ENCODE measurements at regions not wholly inside any gene's neighbourhood (a gene's known extent, or its start where the extent isn't known, plus 50 kb on each side); places are given as distances from the start of the nearest gene placed in this dataset.
A peak's percentile ranks its signal among the peaks of the same experiment; 100 is the strongest.

DNA sequence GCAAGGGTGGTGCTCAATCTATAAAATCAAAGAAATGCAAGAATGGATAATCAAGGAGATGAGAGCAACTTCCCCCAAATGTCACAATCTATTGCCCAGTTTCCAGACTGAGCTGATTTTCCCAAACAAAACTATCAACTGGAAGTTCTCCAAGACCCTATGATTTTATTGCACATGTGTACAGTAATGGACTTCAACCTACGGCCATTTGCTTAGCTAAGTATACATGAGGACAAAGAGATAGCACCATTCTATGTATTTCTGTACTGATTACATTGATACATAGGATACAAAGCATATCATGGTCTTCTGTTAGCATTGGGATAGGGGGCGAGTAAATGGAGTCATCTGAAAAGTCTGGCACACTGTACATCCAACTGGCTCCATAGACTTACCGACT, 407.8 kb downstream of the GABRG1 start:
- no peaks in the 10 kb centered on the region for H3K4me1 ChIP-seq (ENCODE audit: control insufficient read depth, insufficient read depth, low read length)
- no peak overlapping the region for H3K27ac ChIP-seq (ENCODE audit: low read length)
- WGBS (ENCODE audit: insufficient coverage), result no CpG with 5 or more reads among the region's 3 CpGs
- no peaks in the 10 kb centered on the region for H3K27me3 ChIP-seq (ENCODE audit: control insufficient read depth, insufficient read depth, low read length)
- DNase-seq, result no peak
- H3K4me3 ChIP-seq (ENCODE audit: low read length), result no peak overlapping the region
- no peaks in the 10 kb centered on the region for H3K36me3 ChIP-seq (ENCODE audit: control insufficient read depth, insufficient read depth, low read length)
- H3K9me3 ChIP-seq (replicated peaks; ENCODE audit: control insufficient read depth, low read depth, low read length), result no peaks in the 10 kb centered on the region

DNA sequence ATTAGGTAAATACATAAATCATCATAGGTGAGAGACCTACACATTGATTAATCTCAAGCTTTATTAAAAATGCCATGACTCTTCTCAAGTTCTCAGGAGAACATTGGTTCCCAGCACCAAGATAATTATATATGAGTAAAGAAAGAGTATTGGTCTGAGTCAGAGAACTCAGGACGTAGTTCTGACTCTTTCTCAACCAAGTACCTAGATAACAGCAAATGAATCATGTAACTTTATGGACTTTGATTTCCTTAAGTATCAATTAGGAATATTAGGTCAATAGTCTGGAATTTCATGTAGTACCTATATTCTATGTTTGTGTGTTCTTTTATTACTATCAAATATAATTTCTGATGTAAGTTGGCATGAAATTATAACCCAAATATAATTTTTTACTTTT, 409.9 kb downstream of the GABRG1 start:
- H3K4me1 ChIP-seq (ENCODE audit: control insufficient read depth, insufficient read depth, low read length), result no peaks in the 10 kb centered on the region
- H3K27ac ChIP-seq (ENCODE audit: low read length), result no peak overlapping the region
- no peaks in the 10 kb centered on the region for H3K27me3 ChIP-seq (ENCODE audit: control insufficient read depth, insufficient read depth, low read length)
- no peaks in the 10 kb centered on the region for H3K36me3 ChIP-seq (ENCODE audit: control insufficient read depth, insufficient read depth, low read length)
- no peak overlapping the region for H3K4me3 ChIP-seq (ENCODE audit: low read length)
- WGBS (ENCODE audit: insufficient coverage), result no CpG with 5 or more reads among the region's 1 CpG
- no peak for DNase-seq
- no peaks in the 10 kb centered on the region for H3K9me3 ChIP-seq (replicated peaks; ENCODE audit: control insufficient read depth, low read depth, low read length)

DNA sequence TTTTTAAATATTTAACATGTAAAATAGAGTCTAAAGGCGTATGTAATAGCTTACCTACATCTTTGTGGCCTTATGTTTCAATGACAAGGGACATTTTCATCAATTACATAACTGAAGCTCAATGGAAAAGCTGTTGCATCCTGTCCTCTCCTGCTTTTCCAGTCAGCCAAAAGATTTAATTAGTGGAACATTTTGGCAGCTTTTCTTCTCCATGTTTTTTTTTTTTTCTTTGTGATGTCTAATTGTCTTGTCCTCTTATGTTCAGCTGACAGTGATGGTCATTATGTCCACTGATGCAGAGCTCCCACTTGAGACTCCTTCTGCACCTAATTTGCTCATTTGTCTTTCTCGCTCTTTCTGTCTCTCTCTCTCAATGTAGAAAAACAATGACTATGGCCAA, 422.2 kb downstream of the GABRG1 start:
- DNase-seq, result no peak
- H3K27me3 ChIP-seq (ENCODE audit: control insufficient read depth, insufficient read depth, low read length), result no peaks in the 10 kb centered on the region
- no peaks in the 10 kb centered on the region for H3K4me1 ChIP-seq (ENCODE audit: control insufficient read depth, insufficient read depth, low read length)
- H3K36me3 ChIP-seq (ENCODE audit: control insufficient read depth, insufficient read depth, low read length), result no peaks in the 10 kb centered on the region
- H3K9me3 ChIP-seq (replicated peaks; ENCODE audit: control insufficient read depth, low read depth, low read length), result no peaks in the 10 kb centered on the region
- no peak overlapping the region for H3K27ac ChIP-seq (ENCODE audit: low read length)
- no CpG with 5 or more reads among the region's 2 CpGs for WGBS (ENCODE audit: insufficient coverage)
- H3K4me3 ChIP-seq (ENCODE audit: low read length), result no peak overlapping the region

DNA sequence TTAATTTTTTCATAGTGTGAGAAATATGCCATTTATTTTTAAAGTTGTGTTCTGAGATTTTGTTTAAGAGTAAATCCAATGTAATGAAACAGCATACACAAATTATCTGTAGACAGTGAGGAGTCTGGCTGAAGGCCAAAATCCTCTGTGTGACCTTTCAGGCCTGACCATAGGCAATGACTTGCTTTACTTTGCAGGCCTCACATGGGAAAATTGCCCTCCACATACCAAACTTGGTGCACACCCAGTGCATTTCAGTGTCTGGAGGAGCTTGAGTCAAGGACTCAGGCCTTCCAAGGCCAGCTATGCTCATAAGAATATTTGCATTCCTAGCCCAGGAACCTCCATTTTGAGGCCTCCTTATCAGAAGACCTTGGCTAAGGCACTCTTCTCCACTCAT, 430.1 kb downstream of the GABRG1 start:
- H3K36me3 ChIP-seq (ENCODE audit: control insufficient read depth, insufficient read depth, low read length), result no peaks in the 10 kb centered on the region
- peaks cover 4% of the 10 kb centered on the region for H3K4me1 ChIP-seq (ENCODE audit: control insufficient read depth, insufficient read depth, low read length)
- DNase-seq, result peak; percentile 23
- H3K27me3 ChIP-seq (ENCODE audit: control insufficient read depth, insufficient read depth, low read length), result no peaks in the 10 kb centered on the region
- no peak overlapping the region for H3K4me3 ChIP-seq (ENCODE audit: low read length)
- no peaks in the 10 kb centered on the region for H3K9me3 ChIP-seq (replicated peaks; ENCODE audit: control insufficient read depth, low read depth, low read length)
- H3K27ac ChIP-seq (ENCODE audit: low read length), result no peak overlapping the region

DNA sequence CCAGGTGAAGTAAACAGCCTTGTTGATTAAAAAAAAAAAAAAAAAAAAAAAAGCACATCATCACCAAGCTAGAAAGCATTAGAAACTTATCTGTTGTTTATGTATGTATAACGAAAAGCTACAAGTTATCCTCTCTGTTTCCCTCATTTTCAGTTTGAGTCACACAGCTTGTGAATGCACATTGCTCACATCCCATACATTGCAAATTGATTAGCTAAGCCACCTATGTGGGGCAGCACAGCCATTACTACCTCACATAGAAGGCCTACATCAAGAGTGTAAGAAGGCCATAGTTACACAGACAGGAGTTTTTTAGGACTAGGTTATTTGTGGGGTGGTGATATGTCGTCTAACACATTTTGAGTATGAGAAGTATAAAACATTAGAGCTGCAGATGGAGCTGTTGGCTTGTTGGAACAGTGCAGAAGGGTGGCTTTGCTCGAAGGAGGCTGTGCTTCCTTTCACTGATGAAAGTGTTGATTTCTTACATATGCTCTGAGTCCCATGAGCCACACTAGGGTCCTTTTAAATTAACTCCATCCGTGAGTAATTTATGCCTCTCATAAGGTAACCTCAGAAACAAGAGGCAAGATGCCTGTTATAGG, 431.6 kb downstream of the GABRG1 start:
- Histone ChIP-seq H3K27ac (ENCODE audit: low read length) (no peak overlapping the region), H3K4me3 (ENCODE audit: low read length) (no peak overlapping the region), H3K9me3 (replicated peaks; ENCODE audit: control insufficient read depth, low read depth, low read length) (no peaks in the 10 kb centered on the region), H3K36me3 (ENCODE audit: control insufficient read depth, insufficient read depth, low read length) (no peaks in the 10 kb centered on the region), H3K4me1 (ENCODE audit: control insufficient read depth, insufficient read depth, low read length) (peaks cover 4% of the 10 kb centered on the region), H3K27me3 (ENCODE audit: control insufficient read depth, insufficient read depth, low read length) (no peaks in the 10 kb centered on the region)
- WGBS (ENCODE audit: insufficient coverage), result 0% methylated on average over 2 of the region's 4 CpGs
- DNase-seq, result peak; percentile 1

DNA sequence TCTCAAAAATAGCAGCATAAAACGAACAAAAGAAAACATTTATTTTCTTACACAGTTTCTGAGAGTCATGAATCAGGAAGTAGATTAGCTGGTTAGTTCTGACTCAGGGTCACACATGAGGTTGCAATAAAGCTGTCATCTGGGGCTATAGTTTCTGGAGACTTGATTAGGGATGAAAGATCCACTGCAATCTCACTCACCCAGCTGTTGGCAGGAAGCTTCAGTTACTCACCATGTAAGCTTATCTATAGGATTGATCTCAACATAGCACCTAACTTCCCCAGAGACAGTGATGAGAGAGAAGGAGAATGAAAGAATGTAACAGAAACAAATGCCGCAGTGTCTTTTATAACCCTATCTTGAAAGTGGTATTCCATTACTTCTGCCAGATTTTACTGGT, 435.5 kb downstream of the GABRG1 start:
- H3K4me3 ChIP-seq (ENCODE audit: low read length), result no peak overlapping the region
- no peak overlapping the region for H3K27ac ChIP-seq (ENCODE audit: low read length)
- H3K36me3 ChIP-seq (ENCODE audit: control insufficient read depth, insufficient read depth, low read length), result no peaks in the 10 kb centered on the region
- no peaks in the 10 kb centered on the region for H3K27me3 ChIP-seq (ENCODE audit: control insufficient read depth, insufficient read depth, low read length)
- H3K4me1 ChIP-seq (ENCODE audit: control insufficient read depth, insufficient read depth, low read length), result no peaks in the 10 kb centered on the region
- no CpG with 5 or more reads among the region's 2 CpGs for WGBS (ENCODE audit: insufficient coverage)
- H3K9me3 ChIP-seq (replicated peaks; ENCODE audit: control insufficient read depth, low read depth, low read length), result no peaks in the 10 kb centered on the region
- no peak for DNase-seq

DNA sequence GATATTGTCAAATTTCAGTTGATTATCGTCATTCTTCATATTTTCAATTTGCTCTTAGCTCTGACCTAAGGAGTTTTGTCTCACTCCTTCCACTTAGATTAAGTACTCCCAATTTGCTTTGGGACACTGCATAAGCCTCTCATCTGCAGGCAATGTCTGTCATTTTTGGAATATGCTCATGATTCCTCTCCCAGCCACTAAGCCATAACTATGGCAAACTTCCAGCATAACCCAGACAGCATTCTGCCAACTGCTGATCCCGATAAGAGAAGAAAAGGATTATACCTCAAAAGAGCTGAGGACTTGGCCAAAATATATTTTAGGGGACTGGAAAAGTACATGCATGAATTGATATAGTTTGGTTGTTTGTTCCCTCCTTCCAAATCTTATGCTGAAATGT, 444.4 kb downstream of the GABRG1 start:
- no peaks in the 10 kb centered on the region for H3K27me3 ChIP-seq (ENCODE audit: control insufficient read depth, insufficient read depth, low read length)
- 100% methylated on average over 1 of the region's 2 CpGs for WGBS (ENCODE audit: insufficient coverage)

DNA sequence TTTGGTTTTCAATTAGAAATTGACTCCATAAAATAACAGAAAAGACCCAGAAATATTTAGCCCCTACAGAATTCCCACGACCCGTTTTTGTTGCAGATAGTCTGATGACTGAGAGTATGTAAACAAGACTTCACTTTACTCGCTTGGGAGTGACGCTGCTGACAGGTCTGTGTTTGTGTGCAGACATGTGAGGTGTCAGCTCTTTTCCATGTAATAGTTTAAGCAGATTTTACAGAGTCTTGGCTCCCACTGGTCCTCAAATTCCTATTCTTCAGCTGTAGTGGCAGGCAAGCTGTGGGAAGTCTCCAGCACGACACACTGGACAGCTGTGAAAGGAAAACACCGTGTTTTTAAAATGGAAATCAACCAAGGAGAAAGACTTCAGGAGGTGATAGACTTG, 455.7 kb downstream of the GABRG1 start:
- no peaks in the 10 kb centered on the region for H3K27me3 ChIP-seq (ENCODE audit: control insufficient read depth, insufficient read depth, low read length)
- no peak overlapping the region for H3K27ac ChIP-seq (ENCODE audit: low read length)
- H3K4me1 ChIP-seq (ENCODE audit: control insufficient read depth, insufficient read depth, low read length), result peaks cover 5% of the 10 kb centered on the region
- no peaks in the 10 kb centered on the region for H3K36me3 ChIP-seq (ENCODE audit: control insufficient read depth, insufficient read depth, low read length)
- DNase-seq, result peak; percentile 26
- H3K4me3 ChIP-seq (ENCODE audit: low read length), result no peak overlapping the region
- WGBS (ENCODE audit: insufficient coverage), result no CpG with 5 or more reads among the region's 6 CpGs
- no peaks in the 10 kb centered on the region for H3K9me3 ChIP-seq (replicated peaks; ENCODE audit: control insufficient read depth, low read depth, low read length)

More for the DNA sequence above, 444.4 kb downstream of the GABRG1 start:
- Histone ChIP-seq H3K27ac (ENCODE audit: low read length) (no peak overlapping the region), H3K9me3 (replicated peaks; ENCODE audit: control insufficient read depth, low read depth, low read length) (no peaks in the 10 kb centered on the region), H3K4me3 (ENCODE audit: low read length) (no peak overlapping the region), H3K4me1 (ENCODE audit: control insufficient read depth, insufficient read depth, low read length) (no peaks in the 10 kb centered on the region), H3K36me3 (ENCODE audit: control insufficient read depth, insufficient read depth, low read length) (no peaks in the 10 kb centered on the region)
- peak; percentile 2 for DNase-seq

DNA sequence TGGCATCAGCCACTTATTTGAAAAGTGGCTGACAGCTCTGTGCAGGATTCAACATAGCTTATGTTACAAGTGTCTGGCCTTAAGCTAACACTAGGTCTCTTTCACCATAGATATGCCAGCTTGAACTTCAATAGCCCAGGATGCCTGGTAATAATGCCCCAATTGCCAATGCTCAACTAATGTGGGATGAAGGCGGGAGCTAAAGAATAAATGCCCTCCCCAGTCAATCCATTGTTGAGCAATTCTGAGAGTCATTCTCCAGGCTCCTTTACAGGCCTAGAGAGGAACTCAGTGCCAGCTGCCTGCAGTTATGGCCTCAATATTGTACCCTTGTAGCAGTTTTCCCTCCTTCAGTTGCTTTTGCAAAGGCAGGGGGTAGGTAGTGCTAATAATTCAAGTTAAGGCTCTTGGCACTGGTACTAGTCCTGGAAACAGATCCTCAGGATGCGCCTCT, 460.2 kb downstream of the GABRG1 start:
- Histone ChIP-seq H3K4me1 (ENCODE audit: control insufficient read depth, insufficient read depth, low read length) (peaks cover 5% of the 10 kb centered on the region), H3K36me3 (ENCODE audit: control insufficient read depth, insufficient read depth, low read length) (no peaks in the 10 kb centered on the region), H3K4me3 (ENCODE audit: low read length) (no peak overlapping the region), H3K9me3 (replicated peaks; ENCODE audit: control insufficient read depth, low read depth, low read length) (no peaks in the 10 kb centered on the region), H3K27me3 (ENCODE audit: control insufficient read depth, insufficient read depth, low read length) (no peaks in the 10 kb centered on the region), H3K27ac (ENCODE audit: low read length) (no peak overlapping the region)
- 83% methylated on average over 1 of the region's 2 CpGs for WGBS (ENCODE audit: insufficient coverage)
- peak; percentile 31 for DNase-seq

DNA sequence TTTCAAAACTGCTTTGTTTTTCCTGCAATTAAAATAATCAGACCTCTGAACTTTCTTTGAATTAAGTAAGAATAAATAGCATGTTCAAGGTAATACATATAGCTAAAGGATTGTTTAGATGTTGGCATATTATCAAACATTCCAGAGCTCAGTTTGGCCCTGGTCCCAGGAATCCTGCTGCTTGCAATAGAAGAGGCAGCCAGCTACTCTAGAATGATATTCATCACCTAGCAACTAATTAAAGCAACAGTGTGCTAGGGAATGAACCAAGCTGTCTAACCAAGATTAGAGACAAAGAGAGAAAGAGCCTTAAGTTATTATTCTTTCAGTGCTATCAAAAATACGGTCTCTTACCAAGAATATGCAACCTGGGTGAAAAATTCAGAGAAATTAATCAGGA, 460.9 kb downstream of the GABRG1 start:
- WGBS (ENCODE audit: insufficient coverage), result no CpG with 5 or more reads among the region's 1 CpG
- no peaks in the 10 kb centered on the region for H3K36me3 ChIP-seq (ENCODE audit: control insufficient read depth, insufficient read depth, low read length)
- H3K4me1 ChIP-seq (ENCODE audit: control insufficient read depth, insufficient read depth, low read length), result peaks cover 5% of the 10 kb centered on the region
- H3K9me3 ChIP-seq (replicated peaks; ENCODE audit: control insufficient read depth, low read depth, low read length), result no peaks in the 10 kb centered on the region
- peak overlapping the region; percentile 42 for H3K27ac ChIP-seq (ENCODE audit: low read length)
- no peak overlapping the region for H3K4me3 ChIP-seq (ENCODE audit: low read length)
- H3K27me3 ChIP-seq (ENCODE audit: control insufficient read depth, insufficient read depth, low read length), result no peaks in the 10 kb centered on the region
- peak; percentile 90 for DNase-seq

DNA sequence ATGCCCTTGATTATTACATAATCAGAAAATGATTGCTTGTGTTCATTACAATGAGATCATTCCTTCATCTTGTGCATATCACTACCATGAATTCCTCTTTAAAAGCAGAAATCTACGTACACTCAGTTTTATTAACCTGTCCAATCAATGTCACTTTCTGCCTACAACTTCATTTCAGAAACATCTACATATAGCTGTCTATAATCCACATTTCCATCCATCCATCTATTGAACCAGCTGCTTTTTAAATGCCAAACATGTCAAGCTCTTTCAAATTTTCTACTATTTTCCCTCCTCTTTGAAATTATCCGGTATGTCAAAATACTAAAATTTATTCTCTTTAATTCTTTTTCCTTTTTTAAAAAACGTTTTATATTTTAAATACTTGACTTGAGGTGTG, 462.0 kb downstream of the GABRG1 start:
- peaks cover 5% of the 10 kb centered on the region for H3K4me1 ChIP-seq (ENCODE audit: control insufficient read depth, insufficient read depth, low read length)
- DNase-seq, result no peak
- WGBS (ENCODE audit: insufficient coverage), result 100% methylated on average over 1 of the region's 3 CpGs

More for the DNA sequence above, 462.0 kb downstream of the GABRG1 start:
- Histone ChIP-seq H3K4me3 (ENCODE audit: low read length) (no peak overlapping the region), H3K36me3 (ENCODE audit: control insufficient read depth, insufficient read depth, low read length) (no peaks in the 10 kb centered on the region), H3K9me3 (replicated peaks; ENCODE audit: control insufficient read depth, low read depth, low read length) (no peaks in the 10 kb centered on the region), H3K27ac (ENCODE audit: low read length) (no peak overlapping the region), H3K27me3 (ENCODE audit: control insufficient read depth, insufficient read depth, low read length) (no peaks in the 10 kb centered on the region)

All from muscle of leg (tissue), 3 donors.